CD4-positive, alpha-beta T cell treated with Interferon alpha-2 for 1 hour (primary cell): ENCODE measurements at regions not wholly inside any gene's neighbourhood (a gene's known extent, or its start where the extent isn't known, plus 50 kb on each side); places are given as distances from the start of the nearest gene placed in this dataset.

ENCODE experiments used
- DNase-seq, 2 donors: peaks; one replicate each; pipeline ENCODE4 v3.0.0-alpha.2; 2020 to 2022

DNA sequence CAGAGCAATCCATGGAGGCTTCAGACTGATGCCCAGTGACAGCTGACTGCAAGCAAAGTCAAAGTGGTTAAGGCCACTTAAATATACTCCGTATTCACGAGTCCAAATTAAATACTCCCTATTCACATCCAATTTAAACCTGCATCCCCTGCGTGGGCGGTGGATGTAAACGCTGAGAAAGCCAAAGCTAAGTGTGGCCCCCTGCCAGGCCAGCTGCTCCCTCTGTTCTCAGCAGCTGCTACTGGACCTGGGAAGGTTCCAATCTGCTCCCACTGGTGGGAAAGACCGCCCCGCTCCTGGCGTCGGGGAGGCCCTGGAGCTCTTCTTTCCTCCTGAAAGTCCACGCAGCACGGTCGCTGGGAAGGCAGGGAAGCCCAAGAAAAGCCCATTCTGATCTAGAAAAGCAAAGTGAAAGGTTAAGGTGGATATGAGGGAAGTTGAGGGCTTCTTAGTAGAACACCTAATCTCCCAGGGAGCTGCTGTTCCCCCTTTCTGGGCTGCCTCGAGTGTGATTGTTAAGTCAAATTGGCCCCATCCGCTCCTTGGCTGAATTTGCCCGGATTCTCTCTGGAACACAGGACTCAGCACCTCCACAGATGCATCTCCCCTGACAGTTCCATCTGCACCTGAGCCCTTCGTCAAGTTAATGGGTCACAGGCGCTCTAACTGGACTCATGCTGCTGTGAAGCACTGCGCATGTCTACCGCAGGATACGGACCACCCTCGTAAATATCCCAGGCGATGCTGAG, 205.5 kb downstream of the USP12 start:
- no peak for DNase-seq

DNA sequence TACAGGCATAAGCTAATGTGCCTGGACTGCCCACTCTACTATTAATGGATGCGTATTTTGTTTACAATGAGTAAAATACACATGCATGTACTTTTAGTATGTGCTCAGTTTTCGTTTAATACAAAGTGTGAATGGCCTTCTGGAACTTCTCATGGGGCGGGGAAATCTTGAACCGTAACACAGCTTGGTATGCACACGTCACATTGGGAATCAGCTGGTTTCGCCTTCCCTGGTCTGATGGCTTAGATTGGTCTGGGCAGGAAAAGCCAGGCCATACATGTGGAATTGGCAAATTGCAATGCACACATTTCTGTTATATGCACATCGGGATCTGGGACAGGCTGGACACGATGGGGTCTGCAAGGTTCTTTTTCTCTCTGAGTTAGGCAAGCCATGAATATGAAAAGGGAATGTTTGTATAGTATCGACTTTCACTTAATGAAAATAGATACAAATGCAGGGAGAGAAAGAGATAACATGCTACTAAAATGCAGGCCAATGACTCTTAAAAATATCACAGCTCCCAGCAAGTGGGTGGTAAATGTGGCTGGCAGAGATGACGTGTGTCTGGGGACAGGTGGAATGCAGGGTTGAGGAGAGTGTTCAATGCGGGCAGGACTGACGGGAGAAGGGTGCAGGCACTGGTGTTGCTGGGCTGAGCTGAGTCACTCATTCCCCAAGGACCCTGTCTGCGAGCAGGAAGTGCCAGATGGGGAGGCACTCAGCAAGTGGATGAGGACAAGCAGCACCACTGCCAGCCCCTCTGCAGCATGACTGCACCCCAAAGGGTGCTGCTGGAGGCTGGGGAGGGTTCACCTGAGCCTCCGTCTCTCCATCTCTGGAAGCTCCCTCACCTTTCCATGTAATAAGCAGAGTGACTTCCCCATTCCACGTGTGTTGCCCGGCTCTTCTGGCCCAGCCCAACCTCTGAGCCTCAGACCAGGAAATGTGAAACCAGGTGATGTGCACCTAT, 204.0 kb upstream of the GPR12 start:
- DNase-seq: no peak

DNA sequence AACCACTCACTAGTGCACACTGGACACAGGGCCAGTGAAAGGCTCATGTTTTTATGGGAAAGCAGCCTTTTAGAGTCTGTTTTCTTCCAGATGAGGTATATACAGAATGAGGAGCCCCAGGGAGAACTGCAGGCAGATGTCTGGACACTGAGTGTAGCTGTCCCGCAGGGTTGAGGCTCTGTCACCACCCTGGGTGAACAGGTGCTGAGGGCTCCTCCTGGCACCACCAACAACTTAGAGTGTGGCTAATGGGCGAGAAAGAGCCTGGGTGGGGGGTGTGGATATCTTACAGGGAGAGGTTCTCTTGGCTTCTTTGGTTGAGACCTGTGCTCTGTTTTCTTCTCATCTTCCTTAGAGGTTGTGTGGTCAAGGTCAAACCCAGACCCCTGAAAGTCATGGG, 202.1 kb upstream of the GPR12 start:
- DNase-seq: no peak

DNA sequence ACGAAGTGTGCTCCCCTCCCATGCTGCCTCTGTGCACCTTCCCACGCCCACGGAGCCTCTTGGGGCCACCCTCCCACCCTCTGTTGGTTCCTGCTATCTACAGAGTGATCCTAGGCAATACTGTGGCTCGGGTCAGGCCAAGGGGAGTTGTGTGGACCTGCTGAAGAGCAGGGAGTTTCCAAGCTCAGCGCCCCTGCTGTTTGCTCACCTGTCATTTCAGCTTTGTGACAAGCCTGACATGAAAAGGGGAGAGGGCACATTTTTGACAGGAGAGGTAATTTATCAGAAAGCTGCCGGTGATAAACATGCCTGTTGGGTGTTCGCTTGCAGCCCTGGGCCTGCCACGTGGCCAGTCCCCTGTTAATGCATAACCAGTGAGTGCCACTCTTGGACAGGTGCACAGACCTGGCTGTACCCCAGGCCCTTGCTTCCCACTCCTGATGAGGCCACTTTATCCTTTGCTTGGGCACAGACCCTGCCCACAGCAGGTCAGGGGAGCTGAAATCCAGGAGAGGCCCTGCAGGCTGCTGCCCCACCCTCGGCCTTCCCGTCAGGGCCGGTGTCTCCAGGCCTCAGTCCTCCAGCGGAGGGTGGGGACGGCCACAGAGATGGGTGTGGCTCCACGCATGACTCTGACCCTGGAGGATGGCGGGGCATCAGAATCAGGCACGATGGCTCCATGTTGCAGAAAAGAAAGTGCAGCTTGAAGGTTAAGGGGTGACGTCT, 201.5 kb upstream of the GPR12 start:
- no peak for DNase-seq

DNA sequence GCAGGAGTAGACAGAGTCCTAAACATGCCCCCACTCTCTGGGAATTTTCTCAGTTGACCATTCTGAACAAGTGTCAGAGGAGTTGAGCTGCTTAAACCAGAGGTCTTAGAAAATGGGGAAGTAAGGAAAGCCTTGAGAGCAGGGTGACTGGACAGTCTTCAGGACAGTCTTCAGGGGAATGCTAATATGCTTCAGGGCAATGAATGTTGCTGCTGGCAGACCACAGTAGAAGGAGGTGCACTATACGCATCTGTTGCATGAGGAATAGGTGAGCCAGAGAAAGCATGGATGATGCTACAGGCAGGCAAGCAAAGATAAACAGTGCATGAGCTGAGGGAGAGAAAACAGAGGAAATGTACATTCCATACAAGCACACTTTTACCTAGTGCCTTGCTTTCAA, 196.6 kb upstream of the GPR12 start:
- DNase-seq: no peak

DNA sequence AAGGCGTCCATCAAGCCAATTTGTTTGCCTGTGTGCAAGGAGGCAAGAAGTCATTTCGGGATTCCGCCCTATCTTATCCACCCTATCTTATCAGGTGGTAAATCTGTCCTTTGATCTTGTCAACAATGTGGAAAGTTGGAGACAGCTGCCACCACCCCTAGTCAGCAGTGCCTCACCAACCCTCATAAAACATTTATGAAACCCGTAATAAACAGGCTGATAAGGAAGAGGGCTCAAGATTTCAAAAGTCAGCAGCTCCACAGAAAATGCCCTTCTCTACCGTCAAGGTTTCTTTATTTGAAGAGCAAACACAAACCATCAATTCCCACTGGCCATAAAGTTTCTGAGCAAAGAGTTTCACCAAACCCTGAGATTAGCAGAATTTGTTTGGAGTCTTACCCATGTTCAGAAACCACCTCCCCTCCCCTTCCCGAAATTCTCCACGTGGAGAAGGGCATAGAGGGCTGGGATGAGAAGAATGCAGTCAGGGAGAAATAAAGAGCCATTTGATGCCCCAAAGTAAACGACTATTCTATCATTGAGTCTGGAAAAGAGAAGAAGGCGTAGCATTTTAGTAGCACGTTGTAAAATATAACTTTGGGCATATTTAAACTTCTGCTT, 196.0 kb upstream of the GPR12 start:
- DNase-seq: no peak

DNA sequence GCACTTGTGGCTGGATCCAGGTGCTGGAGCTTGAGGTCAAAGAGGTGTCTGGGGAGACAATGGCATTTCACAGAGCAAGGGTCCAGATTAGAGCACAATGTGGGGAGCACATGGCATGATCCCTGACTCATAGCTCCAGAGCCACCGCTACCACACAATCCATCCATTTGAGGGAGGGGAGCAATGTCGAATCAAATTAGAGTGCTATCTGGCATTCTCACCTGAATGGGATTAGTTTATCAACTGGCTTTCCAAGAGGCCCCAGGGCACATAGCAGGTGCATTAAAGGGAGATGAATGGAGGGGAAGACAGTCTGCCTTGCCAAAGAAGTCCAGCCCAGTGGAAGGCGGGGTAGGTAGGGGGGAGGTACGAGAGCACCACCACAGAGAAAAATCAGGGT, 194.4 kb upstream of the GPR12 start:
- DNase-seq: no peak

DNA sequence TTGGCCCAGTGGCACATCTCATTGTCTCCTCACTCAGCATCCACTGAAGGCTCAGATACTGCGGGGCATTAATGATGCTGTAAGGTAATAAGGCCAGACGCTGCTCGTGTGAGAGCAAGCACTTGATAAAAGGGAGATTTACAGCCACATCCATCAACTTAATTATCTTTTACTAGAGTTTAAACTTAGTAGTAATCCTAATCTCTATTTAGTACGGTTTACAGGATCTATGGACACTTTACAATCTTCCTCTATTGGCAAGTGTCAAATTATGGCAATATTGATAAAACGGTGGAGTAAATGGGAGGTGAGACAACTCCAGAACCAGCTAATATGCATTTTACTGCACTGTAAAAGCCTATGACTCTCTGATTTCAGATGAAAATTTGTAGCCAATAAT, 192.7 kb upstream of the GPR12 start:
- no peak for DNase-seq

DNA sequence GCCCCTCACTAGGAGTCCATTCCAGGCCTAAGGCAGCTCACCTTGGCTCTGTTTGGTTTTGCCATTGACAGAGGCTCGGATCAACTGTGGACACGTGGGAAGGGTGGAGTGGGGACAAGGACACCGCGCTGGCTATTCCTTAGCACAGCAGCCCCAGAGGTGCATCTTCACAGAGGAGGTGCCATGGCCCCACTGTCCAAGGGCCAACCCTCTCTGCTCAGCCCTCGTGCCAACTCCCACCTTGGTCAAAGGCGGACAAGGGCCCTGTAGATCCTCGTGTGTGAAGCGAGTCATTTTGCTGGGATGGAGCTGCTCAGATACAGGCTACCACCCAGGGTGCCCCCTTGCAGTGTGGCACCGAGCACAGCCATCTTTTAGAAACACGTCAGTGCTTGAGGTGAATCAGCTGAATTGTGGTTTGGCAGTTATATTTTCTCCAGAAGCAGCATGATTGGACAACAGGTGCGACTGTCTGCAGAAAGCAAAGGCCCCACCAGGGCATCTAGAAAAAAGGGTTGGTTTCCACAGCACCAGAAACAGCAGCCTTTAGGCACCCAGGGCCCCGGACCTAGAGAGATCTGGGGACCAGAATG, 192.1 kb upstream of the GPR12 start:
- no peak for DNase-seq

DNA sequence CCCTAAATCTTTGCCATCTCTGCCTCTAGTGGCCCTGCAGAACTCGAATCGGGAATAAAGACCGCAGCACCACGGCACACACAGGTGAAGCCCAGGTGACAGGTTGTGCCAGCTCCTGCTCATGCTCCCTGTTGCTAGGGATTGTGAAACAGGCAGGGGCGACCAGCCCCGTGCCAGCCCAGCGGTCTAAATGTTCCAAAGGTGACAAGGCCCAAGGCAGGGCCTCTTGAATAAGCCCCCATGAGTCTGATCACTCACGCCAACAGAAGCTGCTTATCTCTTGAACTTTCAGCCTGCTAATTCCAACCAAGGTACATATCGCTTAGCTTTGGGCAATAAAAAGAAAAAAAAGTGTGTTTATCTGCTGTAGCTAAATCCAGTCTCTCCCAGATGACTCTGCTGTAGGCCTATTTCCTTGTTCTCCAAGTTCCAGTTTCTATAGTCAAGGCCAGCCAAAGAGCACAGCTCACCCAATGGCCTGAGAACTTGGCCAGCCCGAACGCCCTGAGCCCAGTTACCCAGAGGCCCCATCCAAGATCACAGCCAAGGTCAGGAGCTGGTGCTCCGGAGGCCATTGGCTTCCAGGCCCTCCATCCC, 191.1 kb upstream of the GPR12 start:
- no peak for DNase-seq

DNA sequence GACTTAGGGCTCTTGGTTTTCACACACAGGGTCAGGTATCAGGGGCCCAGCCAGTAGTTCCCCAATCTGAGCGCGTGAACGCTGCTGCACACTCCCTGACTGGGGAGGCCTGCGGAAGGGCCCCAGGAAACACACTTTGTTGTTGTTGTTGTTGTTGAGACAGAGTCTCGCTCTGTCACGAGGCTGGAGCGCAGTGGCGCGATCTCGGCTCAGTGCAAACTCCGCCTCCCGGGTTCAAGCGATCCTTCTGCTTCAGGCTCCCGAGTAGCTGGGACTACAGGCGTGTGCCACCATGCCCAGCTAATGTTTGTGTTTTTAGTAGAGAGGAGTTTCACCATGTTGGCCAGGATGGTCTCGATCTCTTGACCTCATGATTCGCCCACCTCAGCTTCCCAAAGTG, 190.4 kb upstream of the GPR12 start:
- no peak for DNase-seq

DNA sequence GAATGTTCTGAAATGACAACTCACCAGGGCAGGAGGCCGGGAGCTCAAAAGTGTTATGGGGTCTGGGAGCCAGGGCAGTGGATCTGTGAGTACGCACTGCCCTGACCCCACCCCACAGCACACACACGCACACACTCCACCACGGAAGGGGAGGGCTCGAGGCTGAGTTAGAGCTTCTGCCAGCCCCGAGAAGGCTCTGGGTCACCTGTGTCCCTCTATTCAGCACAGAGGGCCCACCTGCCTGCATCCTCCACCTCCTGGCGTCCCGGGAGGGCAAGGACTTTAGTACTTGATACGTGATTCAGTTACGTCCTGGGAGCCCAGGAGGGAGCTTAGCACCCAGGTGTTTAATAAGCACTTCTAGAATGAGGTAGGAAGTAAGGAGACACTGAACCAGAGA, 190.0 kb upstream of the GPR12 start:
- no peak for DNase-seq

DNA sequence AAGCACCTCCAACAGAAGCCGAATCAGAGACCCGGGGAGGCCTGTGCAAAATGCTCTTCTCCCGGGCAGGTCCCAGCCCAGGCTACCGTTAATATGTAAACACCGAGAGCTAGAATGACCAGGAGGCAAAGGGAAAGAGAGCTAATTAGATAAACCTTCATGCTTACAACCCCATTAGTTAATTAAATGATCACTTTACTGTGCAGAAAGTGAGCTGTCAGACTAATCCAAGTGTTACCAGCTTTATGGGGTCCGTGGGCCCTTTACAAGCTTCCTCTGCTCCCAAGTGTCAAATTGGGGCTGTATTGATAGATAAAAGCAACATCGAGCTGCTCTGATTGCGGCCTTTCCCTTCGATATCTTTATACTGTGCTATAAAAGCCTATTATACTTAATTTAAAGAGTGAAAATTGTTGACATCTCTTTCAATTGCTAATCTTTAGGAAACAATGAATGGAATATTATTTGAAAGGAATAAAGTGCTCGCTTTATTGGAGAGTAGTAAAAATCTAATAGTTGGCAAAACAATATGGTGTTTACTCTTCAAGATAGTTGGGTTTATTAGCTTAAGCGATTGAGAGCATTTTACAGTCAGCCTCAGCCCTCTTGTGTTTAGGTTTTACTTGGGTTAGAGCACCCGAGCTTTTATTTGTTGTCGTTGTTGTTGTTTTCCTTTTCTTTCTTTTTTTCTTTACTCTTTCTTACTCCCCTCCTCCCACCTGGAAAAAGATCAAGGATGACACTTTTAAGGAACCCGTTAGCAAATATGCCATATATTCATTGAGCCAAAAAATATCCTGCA, 189.3 kb upstream of the GPR12 start:
- DNase-seq: no peak

DNA sequence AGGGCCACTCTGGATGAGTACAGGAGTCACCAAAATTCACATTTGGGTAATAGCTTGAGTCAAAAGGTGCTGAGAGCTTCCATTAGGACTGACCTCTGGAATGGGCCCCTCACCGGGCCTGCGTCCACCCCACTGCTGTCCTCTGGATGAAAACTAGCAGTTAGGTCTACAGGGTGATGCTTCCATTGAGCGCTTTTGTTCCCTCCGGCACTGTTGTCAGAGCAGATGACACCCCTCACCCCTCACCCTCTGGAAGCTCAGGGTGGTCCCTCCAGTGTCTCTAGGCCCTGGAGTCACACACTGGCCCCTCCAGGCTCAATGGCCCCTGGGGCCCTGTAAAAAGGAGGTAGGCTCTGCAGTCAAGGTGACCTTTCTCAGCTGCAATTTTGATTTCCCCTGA, 187.8 kb upstream of the GPR12 start:
- no peak for DNase-seq

DNA sequence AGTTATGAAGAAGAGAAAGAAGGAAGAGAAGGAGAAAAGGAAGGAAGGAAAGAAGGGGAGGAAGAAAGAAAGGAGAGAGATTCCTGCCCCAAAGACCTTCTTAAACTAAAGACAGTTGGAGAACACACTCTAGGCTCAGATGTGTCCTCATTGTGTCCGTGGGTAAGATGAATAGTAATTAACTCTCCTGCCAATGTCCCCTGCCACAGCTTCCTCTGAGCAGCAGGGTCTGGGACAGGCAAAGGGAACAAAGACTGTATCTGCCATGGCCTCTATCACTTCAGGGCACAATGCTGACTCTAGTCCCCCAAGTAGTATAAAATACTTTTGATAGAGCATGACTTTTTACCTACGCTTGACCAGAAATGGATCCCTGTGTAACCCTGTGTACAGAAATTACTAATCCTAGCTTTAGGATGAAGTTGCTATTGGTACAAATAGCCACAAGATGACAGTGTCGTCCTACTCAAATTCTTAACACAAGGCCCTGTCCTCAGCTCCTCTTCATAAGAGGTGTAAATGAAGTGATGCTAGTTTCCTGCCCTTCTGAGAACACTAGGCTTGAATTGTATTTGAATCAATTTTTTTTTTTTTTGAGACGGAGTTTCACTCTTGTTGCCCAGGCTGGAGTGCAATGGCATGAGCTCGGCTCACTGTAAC, 186.2 kb upstream of the GPR12 start:
- DNase-seq: peak in 1 of 2 donors; percentile 21

DNA sequence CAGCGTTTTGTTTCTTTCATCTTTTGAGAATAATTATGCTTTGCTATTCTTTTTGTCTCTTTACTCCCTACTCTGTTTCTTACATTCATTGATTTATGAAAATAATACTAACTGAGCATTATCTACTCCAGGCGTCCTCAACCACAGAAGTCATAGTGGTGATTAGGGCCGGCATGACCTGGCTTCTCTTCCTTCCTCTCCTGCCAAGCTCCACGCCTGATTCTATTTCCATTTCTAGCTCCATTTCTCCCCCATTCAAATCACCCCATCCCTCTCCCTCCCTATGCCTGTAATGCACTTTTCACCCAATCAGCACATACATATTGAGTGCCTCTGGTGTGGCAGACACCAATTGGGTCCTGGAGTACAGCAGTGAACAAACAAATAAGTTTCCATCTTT, 183.2 kb upstream of the GPR12 start:
- DNase-seq: no peak

DNA sequence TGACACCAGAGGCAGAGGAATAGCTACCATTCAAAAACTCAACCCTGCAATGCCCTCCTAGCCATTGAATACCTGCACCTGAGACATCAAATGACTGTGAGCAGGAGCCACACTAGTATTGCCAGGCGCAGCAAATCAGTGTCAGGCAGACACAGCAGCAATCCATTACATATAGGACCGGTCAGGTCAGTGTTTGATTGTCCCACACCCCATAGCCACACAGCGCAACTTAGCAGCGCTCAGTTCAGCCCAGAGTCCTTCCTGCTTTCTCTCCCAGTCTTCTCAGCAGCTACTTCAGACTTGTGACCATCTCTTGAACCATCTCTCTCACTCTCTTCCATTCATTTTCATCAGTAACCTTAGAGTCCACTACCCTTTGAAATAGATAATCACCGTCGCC, 181.6 kb upstream of the GPR12 start:
- DNase-seq: no peak

DNA sequence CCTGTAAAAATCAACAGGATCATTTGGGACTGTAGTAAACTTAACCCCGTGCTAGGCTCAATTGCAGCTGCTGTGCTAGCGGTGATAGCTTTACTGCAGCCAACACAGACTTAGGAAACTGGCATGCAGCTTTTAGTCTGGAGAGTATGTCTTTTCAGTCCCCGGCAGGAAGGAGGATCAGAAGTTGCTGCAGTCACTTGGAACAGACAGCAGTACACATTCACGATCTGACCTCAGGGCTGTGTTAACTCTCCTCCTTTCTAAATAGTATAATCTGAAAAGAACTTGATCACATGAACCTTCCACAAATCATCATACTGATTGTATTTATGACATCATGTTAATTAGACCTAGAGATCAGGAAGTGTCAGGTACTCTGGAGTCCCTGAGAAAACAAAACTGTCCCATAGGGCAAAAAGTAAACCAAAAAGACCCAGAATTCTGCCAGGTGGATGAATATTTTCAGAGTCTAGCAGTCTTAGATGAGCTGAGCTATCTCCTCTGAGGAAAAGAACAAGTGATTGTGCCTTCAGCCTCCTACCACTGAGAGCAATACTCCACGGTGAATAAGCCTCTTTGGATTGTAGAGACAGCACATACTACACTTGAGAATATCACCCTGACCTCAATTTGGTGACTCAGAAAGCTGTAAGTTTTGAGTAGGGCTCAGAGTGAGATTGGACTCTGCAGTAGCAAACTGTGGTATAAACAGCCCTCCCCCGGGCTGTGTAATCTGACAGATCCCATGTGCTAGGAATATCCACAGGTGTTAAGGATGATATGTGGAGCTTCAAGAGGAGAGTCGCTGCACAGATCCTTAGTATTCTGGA, 181.0 kb upstream of the GPR12 start:
- no peak for DNase-seq

DNA sequence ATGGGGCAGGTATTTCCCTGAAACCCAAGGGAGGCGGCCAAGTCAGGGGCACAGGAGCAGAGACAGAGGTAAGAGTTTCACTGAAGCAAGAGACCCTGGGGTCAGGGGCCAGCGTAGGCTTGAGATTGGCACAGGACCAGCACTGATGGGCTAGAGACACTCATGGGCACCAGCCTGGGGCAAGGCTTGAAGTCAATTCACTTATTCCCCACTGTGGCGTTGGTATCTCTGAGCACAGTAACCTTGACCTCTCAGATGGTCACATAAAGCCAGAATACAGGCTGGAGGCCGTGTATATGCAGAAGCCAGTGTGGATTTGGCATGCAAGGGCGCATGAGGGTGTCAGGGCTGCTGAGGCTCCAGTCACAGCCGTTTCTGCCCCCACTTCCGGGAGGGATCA, 173.5 kb upstream of the GPR12 start:
- no peak for DNase-seq

DNA sequence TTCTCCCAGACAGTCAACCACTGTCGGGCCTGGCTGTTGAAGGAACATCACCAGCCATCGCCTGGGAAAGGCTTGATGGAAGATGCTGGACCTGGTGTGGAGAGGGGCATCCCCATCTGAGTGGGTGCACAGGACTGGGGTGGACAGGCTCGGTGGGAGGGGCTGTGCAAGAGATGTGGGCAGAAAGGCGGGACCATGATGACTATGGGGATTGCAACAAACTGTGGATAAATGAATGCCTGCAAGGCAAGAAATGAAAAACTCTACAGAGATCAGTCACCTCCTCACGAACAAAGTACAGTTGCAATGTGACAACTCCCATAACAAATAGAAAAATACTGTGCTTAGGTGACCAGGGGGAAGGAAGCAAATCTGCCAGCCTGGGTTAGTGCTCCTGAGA, 171.9 kb upstream of the GPR12 start:
- no peak for DNase-seq
